GM23338 (cell line): ENCODE measurements at regions not wholly inside any gene's neighbourhood (a gene's known extent, or its start where the extent isn't known, plus 50 kb on each side); places are given as distances from the start of the nearest gene placed in this dataset.
"Not testable (repeated sequence)": the region's sequence is repeated elsewhere in the genome, so short reads cannot be mapped to it uniquely, and the experiment has no call there.

Experiments
- ATAC-seq: fragments of 200-7000 bp; cut with Tn5 transposase; 3 replicates; pipeline ENCODE4 v1.9.1; 2020
- DNase-seq: peaks from one replicate; pipeline ENCODE4 v3.0.0-alpha.2; 2015; ENCODE audit warnings: low spot score
- H2AFZ ChIP-seq: fragments of 200-600 bp; sonication (generic); 2 replicates; pipeline ENCODE4 v1.8.0; 2016; ENCODE audit warnings: antibody characterized with exemption, mild to moderate bottlenecking, moderate library complexity
- H3F3A ChIP-seq: fragments of 200-600 bp; sonication (generic); replicated peaks from 2 replicates; pipeline ENCODE4 v1.8.0; 2017; ENCODE audit warnings: antibody characterized with exemption, mixed run types, low read depth
- H3K27ac ChIP-seq: fragments of 200-600 bp; sonication (generic); 2 replicates; pipeline ENCODE4 v1.6.1; 2016; ENCODE audit warnings: low read depth
- H3K27me3 ChIP-seq: fragments of 200-600 bp; sonication (generic); 2 replicates; pipeline ENCODE4 v1.8.0; 2016; ENCODE audit warnings: mild to moderate bottlenecking, mixed run types, moderate library complexity; ENCODE audit not compliant: insufficient read depth
- H3K36me3 ChIP-seq: fragments of 200-600 bp; sonication (generic); 2 replicates; pipeline ENCODE4 v1.8.0; 2016; ENCODE audit warnings: mild to moderate bottlenecking; ENCODE audit not compliant: insufficient read depth
- H3K4me1 ChIP-seq: fragments of 200-600 bp; sonication (generic); 2 replicates; pipeline ENCODE4 v1.8.0; 2016; ENCODE audit warnings: mild to moderate bottlenecking, moderate library complexity; ENCODE audit not compliant: insufficient read depth
- H3K4me2 ChIP-seq: fragments of 200-600 bp; sonication (generic); 2 replicates; pipeline ENCODE4 v1.7.1; 2017; ENCODE audit warnings: mixed run types
- H3K4me3 ChIP-seq: fragments of 200-600 bp; sonication (generic); 2 replicates; pipeline ENCODE4 v1.6.1; 2016; ENCODE audit warnings: mixed run types
- H3K79me2 ChIP-seq: fragments of 200-600 bp; sonication (generic); replicated peaks from 2 replicates; pipeline ENCODE4 v1.8.0; 2017; ENCODE audit warnings: mild to moderate bottlenecking; ENCODE audit not compliant: insufficient read depth
- H3K9me2 ChIP-seq: fragments of 200-600 bp; sonication (generic); 2 replicates; pipeline ENCODE4 v1.8.0; 2017; ENCODE audit not compliant: insufficient read depth
- H4K20me1 ChIP-seq: fragments of 200-600 bp; sonication (generic); replicated peaks from 2 replicates; pipeline ENCODE4 v1.8.0; 2017; ENCODE audit warnings: mild to moderate bottlenecking; ENCODE audit not compliant: insufficient read depth
- H3K27ac Mint-ChIP-seq: 2 replicates; pipeline ENCODE4 v1.8.0; 2020; ENCODE audit warnings: inconsistent platforms, mild to moderate bottlenecking, moderate library complexity, mixed read lengths
- H3K27me3 Mint-ChIP-seq: 3 replicates; pipeline ENCODE4 v1.8.0; 2022; ENCODE audit warnings: low read depth, mild to moderate bottlenecking, moderate library complexity, mixed read lengths, inconsistent platforms; ENCODE audit not compliant: insufficient read depth, poor library complexity
- H3K36me3 Mint-ChIP-seq: 3 replicates; pipeline ENCODE4 v1.8.0; 2021; ENCODE audit warnings: low read depth, mild to moderate bottlenecking, inconsistent platforms, moderate library complexity, mixed read lengths
- H3K4me1 Mint-ChIP-seq: 3 replicates; pipeline ENCODE4 v1.8.0; 2020; ENCODE audit warnings: mild to moderate bottlenecking, inconsistent platforms, mixed read lengths
- H3K4me3 Mint-ChIP-seq: 3 replicates; pipeline ENCODE4 v1.8.0; 2021; ENCODE audit warnings: moderate library complexity, mild to moderate bottlenecking, inconsistent platforms, mixed read lengths
- H3K9me3 Mint-ChIP-seq: 3 replicates; pipeline ENCODE4 v1.8.0; 2020; ENCODE audit warnings: moderate library complexity, mild to moderate bottlenecking, inconsistent platforms, mixed read lengths
- CREB1 ChIP-seq: fragments of 250-450 bp; sonication (Bioruptor Pico); IDR thresholded peaks from 2 replicates; pipeline ENCODE4 v1.5.0; 2020; ENCODE audit warnings: low read depth, mild to moderate bottlenecking, moderate library complexity
- EZH2 ChIP-seq: fragments of 200-600 bp; sonication (generic); IDR thresholded peaks from one replicate; pipeline ENCODE4 v1.8.0; 2017; ENCODE audit warnings: antibody characterized with exemption, mild to moderate bottlenecking, low read depth; ENCODE audit not compliant: unreplicated experiment
- POLR2AphosphoS5 ChIP-seq: IDR thresholded peaks from 2 replicates; pipeline ENCODE4 v1.6.1; 2016; ENCODE audit warnings: antibody characterized with exemption, low read depth
- STAT1 ChIP-seq: IDR thresholded peaks from one replicate; pipeline ENCODE4 v1.6.1; 2016; ENCODE audit warnings: antibody characterized with exemption; ENCODE audit not compliant: unreplicated experiment
- ZNF114 ChIP-seq: fragments of 250-450 bp; sonication (Bioruptor Pico); IDR thresholded peaks from 2 replicates; pipeline ENCODE4 v1.5.0; 2020; ENCODE audit warnings: mild to moderate bottlenecking, moderate library complexity
- ZNF331 ChIP-seq: fragments of 250-450 bp; sonication (Bioruptor Pico); IDR thresholded peaks from 2 replicates; pipeline ENCODE4 v1.5.0; 2020; ENCODE audit warnings: low read depth, mild to moderate bottlenecking, moderate library complexity
- TF ChIP-seq, protein P1 (sequence below): fragments of 250-450 bp; sonication (Bioruptor Pico); IDR thresholded peaks from 2 replicates; pipeline ENCODE4 v1.5.0; 2020; ENCODE audit warnings: mild to moderate bottlenecking, moderate library complexity

DNA sequence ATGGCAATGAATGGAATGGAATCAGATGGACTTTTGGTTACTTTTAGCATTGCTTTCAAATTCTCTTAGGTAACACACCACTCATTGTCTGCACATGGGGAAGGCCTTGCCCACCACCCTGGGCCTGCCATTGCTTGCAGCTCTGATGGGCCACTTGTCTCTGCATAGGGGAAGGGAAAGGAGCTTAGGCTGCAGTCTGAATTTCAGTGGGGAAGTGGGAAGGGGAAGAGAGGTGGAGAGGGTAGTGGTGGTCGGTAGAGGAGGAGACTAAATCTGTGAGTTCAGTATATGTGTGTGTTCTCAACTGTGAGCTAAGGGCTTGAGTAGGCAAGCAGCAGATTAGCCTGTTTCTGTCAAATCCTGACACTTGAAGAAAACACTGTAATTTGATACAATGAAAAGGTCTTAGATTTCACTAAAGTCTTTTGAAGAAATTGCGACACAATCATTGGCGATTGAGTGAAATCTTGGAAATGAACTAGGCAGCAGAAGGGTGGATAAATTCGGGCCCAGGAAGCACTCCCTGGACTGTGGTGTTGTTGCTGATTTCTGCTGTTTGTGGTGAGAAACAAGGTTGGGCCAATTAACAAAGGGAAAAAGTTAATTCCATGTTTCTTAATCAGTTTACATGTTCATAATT, 80.6 kb downstream of the OTOR start (continued):
- TF ChIP-seq, protein P1, sequence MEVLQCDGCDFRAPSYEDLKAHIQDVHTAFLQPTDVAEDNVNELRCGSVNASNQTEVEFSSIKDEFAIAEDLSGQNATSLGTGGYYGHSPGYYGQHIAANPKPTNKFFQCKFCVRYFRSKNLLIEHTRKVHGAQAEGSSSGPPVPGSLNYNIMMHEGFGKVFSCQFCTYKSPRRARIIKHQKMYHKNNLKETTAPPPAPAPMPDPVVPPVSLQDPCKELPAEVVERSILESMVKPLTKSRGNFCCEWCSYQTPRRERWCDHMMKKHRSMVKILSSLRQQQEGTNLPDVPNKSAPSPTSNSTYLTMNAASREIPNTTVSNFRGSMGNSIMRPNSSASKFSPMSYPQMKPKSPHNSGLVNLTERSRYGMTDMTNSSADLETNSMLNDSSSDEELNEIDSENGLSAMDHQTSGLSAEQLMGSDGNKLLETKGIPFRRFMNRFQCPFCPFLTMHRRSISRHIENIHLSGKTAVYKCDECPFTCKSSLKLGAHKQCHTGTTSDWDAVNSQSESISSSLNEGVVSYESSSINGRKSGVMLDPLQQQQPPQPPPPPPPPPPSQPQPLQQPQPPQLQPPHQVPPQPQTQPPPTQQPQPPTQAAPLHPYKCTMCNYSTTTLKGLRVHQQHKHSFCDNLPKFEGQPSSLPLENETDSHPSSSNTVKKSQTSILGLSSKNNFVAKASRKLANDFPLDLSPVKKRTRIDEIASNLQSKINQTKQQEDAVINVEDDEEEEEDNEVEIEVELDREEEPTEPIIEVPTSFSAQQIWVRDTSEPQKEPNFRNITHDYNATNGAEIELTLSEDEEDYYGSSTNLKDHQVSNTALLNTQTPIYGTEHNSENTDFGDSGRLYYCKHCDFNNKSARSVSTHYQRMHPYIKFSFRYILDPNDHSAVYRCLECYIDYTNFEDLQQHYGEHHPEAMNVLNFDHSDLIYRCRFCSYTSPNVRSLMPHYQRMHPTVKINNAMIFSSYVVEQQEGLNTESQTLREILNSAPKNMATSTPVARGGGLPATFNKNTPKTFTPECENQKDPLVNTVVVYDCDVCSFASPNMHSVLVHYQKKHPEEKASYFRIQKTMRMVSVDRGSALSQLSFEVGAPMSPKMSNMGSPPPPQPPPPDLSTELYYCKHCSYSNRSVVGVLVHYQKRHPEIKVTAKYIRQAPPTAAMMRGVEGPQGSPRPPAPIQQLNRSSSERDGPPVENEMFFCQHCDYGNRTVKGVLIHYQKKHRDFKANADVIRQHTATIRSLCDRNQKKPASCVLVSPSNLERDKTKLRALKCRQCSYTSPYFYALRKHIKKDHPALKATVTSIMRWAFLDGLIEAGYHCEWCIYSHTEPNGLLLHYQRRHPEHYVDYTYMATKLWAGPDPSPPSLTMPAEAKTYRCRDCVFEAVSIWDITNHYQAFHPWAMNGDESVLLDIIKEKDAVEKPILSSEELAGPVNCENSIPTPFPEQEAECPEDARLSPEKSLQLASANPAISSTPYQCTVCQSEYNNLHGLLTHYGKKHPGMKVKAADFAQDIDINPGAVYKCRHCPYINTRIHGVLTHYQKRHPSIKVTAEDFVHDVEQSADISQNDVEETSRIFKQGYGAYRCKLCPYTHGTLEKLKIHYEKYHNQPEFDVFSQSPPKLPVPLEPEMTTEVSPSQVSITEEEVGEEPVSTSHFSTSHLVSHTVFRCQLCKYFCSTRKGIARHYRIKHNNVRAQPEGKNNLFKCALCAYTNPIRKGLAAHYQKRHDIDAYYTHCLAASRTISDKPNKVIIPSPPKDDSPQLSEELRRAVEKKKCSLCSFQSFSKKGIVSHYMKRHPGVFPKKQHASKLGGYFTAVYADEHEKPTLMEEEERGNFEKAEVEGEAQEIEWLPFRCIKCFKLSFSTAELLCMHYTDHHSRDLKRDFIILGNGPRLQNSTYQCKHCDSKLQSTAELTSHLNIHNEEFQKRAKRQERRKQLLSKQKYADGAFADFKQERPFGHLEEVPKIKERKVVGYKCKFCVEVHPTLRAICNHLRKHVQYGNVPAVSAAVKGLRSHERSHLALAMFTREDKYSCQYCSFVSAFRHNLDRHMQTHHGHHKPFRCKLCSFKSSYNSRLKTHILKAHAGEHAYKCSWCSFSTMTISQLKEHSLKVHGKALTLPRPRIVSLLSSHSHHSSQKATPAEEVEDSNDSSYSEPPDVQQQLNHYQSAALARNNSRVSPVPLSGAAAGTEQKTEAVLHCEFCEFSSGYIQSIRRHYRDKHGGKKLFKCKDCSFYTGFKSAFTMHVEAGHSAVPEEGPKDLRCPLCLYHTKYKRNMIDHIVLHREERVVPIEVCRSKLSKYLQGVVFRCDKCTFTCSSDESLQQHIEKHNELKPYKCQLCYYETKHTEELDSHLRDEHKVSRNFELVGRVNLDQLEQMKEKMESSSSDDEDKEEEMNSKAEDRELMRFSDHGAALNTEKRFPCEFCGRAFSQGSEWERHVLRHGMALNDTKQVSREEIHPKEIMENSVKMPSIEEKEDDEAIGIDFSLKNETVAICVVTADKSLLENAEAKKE = no peak
- TF ChIP-seq EZH2 (no peak), ZNF331 (CRISPR knock-in tag) (no peak), STAT1 (no peak), CREB1 (CRISPR knock-in tag) (no peak), POLR2AphosphoS5 (no peak), ZNF114 (no peak)

- not testable (repeated sequence) for H3K4me2 ChIP-seq, H3K4me1 Mint-ChIP-seq, H3F3A ChIP-seq, H3K27me3 ChIP-seq, H3K4me3 ChIP-seq, H3K9me3 Mint-ChIP-seq, H4K20me1 ChIP-seq, H3K36me3 ChIP-seq, H3K27ac Mint-ChIP-seq, H3K79me2 ChIP-seq, H3K4me3 Mint-ChIP-seq, H3K36me3 Mint-ChIP-seq, H3K27me3 Mint-ChIP-seq, ATAC-seq, H3K27ac ChIP-seq, H3K9me2 ChIP-seq, H3K4me1 ChIP-seq, H2AFZ ChIP-seq, DNase-seq
Observed at GRCh38 chr20:16835690-16836089, 87.5 kb downstream of the OTOR start.
